Natural killer cell (primary cell): ENCODE measurements at regions not wholly inside any gene's neighbourhood (a gene's known extent, or its start where the extent isn't known, plus 50 kb on each side); places are given as distances from the start of the nearest gene placed in this dataset.

ENCODE experiments used
- ATAC-seq, 3 donors: fragments of 150-1000 bp in 2 of 3; fragments of 200-7000 bp in 1 of 3; cut with Tn5 transposase; 1 replicate in 1 of 3; 2 replicates in 2 of 3; pipeline ENCODE4 v1.10.0; 2021; ENCODE audit warnings: mild to moderate bottlenecking in 2 of 3, moderate library complexity in 2 of 3
- DNase-seq, 2 donors: peaks; one replicate each; pipeline versions ENCODE4 v3.0.0 to v3.0.0-alpha.2; 2013 to 2021; ENCODE audit warnings: mixed read lengths in 1 of 2
- H3K27ac ChIP-seq: one replicate; pipeline ENCODE4 v1.5.1; 2013; ENCODE audit warnings: mild to moderate bottlenecking, low read length
- H3K27me3 ChIP-seq: one replicate; pipeline ENCODE4 v1.6.1; 2013; ENCODE audit warnings: low read length; ENCODE audit not compliant: control insufficient read depth, insufficient read depth
- H3K36me3 ChIP-seq: one replicate; pipeline ENCODE4 v1.6.1; 2013; ENCODE audit warnings: low read length; ENCODE audit not compliant: control insufficient read depth, insufficient read depth
- H3K4me1 ChIP-seq: one replicate; pipeline ENCODE4 v1.6.1; 2013; ENCODE audit warnings: low read length; ENCODE audit not compliant: control insufficient read depth, insufficient read depth
- H3K4me3 ChIP-seq: one replicate; pipeline ENCODE4 v1.5.1; 2013; ENCODE audit warnings: low read length
- H3K9me3 ChIP-seq: one replicate; pipeline ENCODE4 v1.6.1; 2013; ENCODE audit warnings: low read length; ENCODE audit not compliant: control insufficient read depth, insufficient read depth
- H3K27ac Mint-ChIP-seq, 2 donors: one replicate each; pipeline ENCODE4 v1.8.0; 2022; ENCODE audit warnings: mild to moderate bottlenecking in 2 of 2, mixed read lengths in 2 of 2, moderate library complexity in 1 of 2
- H3K27me3 Mint-ChIP-seq, 2 donors: one replicate each; pipeline ENCODE4 v1.8.0; 2022; ENCODE audit warnings: low read depth in 2 of 2, mixed read lengths in 2 of 2
- H3K36me3 Mint-ChIP-seq: one replicate; pipeline ENCODE4 v1.8.0; 2022; ENCODE audit warnings: mixed read lengths
- H3K4me1 Mint-ChIP-seq, 2 donors: one replicate each; pipeline ENCODE4 v1.8.0; 2022; ENCODE audit warnings: mixed read lengths in 2 of 2
- H3K4me3 Mint-ChIP-seq: one replicate; pipeline ENCODE4 v1.8.0; 2022; ENCODE audit warnings: mild to moderate bottlenecking, moderate library complexity, mixed read lengths
- H3K9me3 Mint-ChIP-seq, 2 donors: one replicate each; pipeline ENCODE4 v1.8.0; 2022; ENCODE audit warnings: mixed read lengths in 2 of 2
- CTCF ChIP-seq: fragments of 200-600 bp; IDR thresholded peaks from one replicate; pipeline ENCODE4 v1.8.0; 2022; ENCODE audit warnings: antibody characterized with exemption
- WGBS: methylation state at CpG from one replicate; pipeline ENCODE4 v1.1.7; 2013; ENCODE audit warnings: missing lambda C conversion rate; ENCODE audit not compliant: insufficient coverage; 5-methylcytosine and 5-hydroxymethylcytosine counted together
- intact Hi-C: fragments of 100-400 bp; cut with micrococcal nuclease; formaldehyde crosslinking; loops from one replicate; pipeline ENCODE4 v1.14.2; 2022

DNA sequence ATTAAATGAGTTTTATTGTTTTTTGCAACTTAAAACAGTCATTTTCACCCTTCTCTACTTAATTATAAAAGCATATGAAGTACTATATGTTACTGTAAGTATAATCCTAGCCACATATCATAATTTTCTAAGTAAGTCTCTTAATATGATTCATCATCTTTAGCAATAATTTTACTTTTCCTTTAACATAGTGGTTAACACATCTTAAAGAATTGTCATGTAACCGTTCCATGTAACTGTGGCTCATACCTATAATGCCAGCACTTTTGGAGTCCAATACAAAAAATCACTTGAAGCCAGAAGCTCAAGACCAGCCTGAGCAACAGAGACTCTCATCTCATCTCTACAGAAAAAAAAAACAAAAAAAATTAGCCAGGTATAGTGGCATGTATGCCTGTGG, 260.6 kb upstream of the DUSP10 start:
- ATAC-seq (no peak), DNase-seq (no peak)
- no peak overlapping the region for H3K27ac ChIP-seq
- no peak for TF ChIP-seq CTCF
- Mint-ChIP-seq H3K4me3 (no peak overlapping the region), H3K9me3 (no peaks in the 10 kb centered on the region), H3K4me1 (no peaks in the 10 kb centered on the region), H3K27ac (no peak overlapping the region), H3K27me3 (no peaks in the 10 kb centered on the region), H3K36me3 (no peaks in the 10 kb centered on the region)
- no peaks in the 10 kb centered on the region for H3K9me3 ChIP-seq
- 58% methylated on average over 1 of the region's 1 CpG for WGBS
- intact Hi-C loops: no loop called here
- no peaks in the 10 kb centered on the region for H3K36me3 ChIP-seq
- no peak overlapping the region for H3K4me3 ChIP-seq
- no peaks in the 10 kb centered on the region for H3K27me3 ChIP-seq
- no peaks in the 10 kb centered on the region for H3K4me1 ChIP-seq

DNA sequence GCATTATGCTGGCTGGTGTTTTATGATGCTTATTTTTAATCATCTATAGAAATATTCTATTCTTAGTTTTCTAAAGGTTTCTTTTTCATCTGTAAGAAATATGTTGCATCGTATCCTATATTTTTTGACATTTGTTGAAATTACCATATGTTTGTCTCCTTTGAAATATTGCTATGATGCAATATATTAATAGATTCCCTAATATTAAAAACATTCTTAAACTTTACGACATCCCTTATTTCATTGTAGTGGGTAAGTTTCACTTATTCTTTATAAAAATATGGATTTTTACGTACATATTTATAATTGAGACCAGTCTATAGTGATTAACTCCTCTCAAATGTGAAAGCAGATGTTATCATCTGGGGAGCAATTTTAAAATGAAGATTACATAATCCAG, 258.2 kb upstream of the DUSP10 start:
- DNase-seq (no peak), ATAC-seq (no peak)
- intact Hi-C loops: no loop called here
- H3K4me1 ChIP-seq: no peaks in the 10 kb centered on the region
- H3K9me3 Mint-ChIP-seq: no peaks in the 10 kb centered on the region
- H3K27ac ChIP-seq: no peak overlapping the region
- no peak for TF ChIP-seq CTCF
- H3K36me3 Mint-ChIP-seq: no peaks in the 10 kb centered on the region
- no peak overlapping the region for H3K4me3 ChIP-seq
- no peaks in the 10 kb centered on the region for H3K36me3 ChIP-seq
- no CpG with 5 or more reads among the region's 3 CpGs for WGBS
- peaks cover 0 to 2% of the 10 kb centered on the region in 2 donors for H3K4me1 Mint-ChIP-seq
- no peak overlapping the region for H3K27ac Mint-ChIP-seq
- H3K9me3 ChIP-seq: no peaks in the 10 kb centered on the region
- no peaks in the 10 kb centered on the region for H3K27me3 ChIP-seq
- no peak overlapping the region for H3K4me3 Mint-ChIP-seq
- no peaks in the 10 kb centered on the region for H3K27me3 Mint-ChIP-seq

- H3K27ac ChIP-seq: no peak overlapping the region
- intact Hi-C loops: no loop called here
- H3K4me3 Mint-ChIP-seq: no peak overlapping the region
These were observed 256.9 kb upstream of the DUSP10 start for GRCh38 chr1:221998781-221999180.

More at GRCh38 chr1:221998781-221999180, 256.9 kb upstream of the DUSP10 start:
- WGBS: 92% methylated on average over 6 of the region's 6 CpGs
- Mint-ChIP-seq H3K27ac (no peak overlapping the region), H3K36me3 (no peaks in the 10 kb centered on the region), H3K27me3 (no peaks in the 10 kb centered on the region), H3K4me1 (peaks cover 12 to 15% of the 10 kb centered on the region in 2 donors), H3K9me3 (no peaks in the 10 kb centered on the region)
- TF ChIP-seq CTCF: no peak
- H3K9me3 ChIP-seq: peaks cover 3% of the 10 kb centered on the region
- H3K27me3 ChIP-seq: no peaks in the 10 kb centered on the region
- ATAC-seq: no peak
- H3K36me3 ChIP-seq: no peaks in the 10 kb centered on the region
- H3K4me3 ChIP-seq: no peak overlapping the region
- peaks cover 6% of the 10 kb centered on the region for H3K4me1 ChIP-seq
- no peak for DNase-seq
